DOHH2 (cell line): ENCODE measurements at regions not wholly inside any gene's neighbourhood (a gene's known extent, or its start where the extent isn't known, plus 50 kb on each side); places are given as distances from the start of the nearest gene placed in this dataset.

ENCODE experiments used
- H3F3A ChIP-seq: fragments of 200-600 bp; sonication (generic), shearing (Covaris generic); 2 replicates; pipeline ENCODE4 v1.6.0; 2016; ENCODE audit warnings: antibody characterized with exemption, mild to moderate bottlenecking; ENCODE audit not compliant: control insufficient read depth, insufficient read depth
- H3K27ac ChIP-seq: fragments of 200-600 bp; sonication (generic); 2 replicates; pipeline ENCODE4 v1.5.1; 2014; ENCODE audit warnings: low read depth, mild to moderate bottlenecking, low read length, moderate library complexity
- H3K27me3 ChIP-seq: fragments of 200-600 bp; sonication (generic); 2 replicates; pipeline ENCODE4 v1.6.1; 2014; ENCODE audit warnings: mild to moderate bottlenecking, low read length, mixed read lengths; ENCODE audit not compliant: control insufficient read depth
- H3K36me3 ChIP-seq: fragments of 200-600 bp; sonication (generic); 2 replicates; pipeline ENCODE4 v1.6.1; 2014; ENCODE audit warnings: mild to moderate bottlenecking, low read length, moderate library complexity, mixed read lengths; ENCODE audit not compliant: control insufficient read depth
- H3K4me1 ChIP-seq: fragments of 200-600 bp; sonication (generic); 2 replicates; pipeline ENCODE4 v1.6.1; 2014; ENCODE audit warnings: mild to moderate bottlenecking, low read length, mixed read lengths; ENCODE audit not compliant: control insufficient read depth
- H3K4me2 ChIP-seq: fragments of 200-600 bp; sonication (generic); 2 replicates; pipeline ENCODE4 v1.6.0; 2014; ENCODE audit warnings: mild to moderate bottlenecking, low read length, moderate library complexity
- H3K4me3 ChIP-seq: fragments of 200-600 bp; sonication (generic); 2 replicates; pipeline ENCODE4 v1.5.1; 2014; ENCODE audit warnings: mild to moderate bottlenecking, low read length, mixed read lengths
- H3K79me2 ChIP-seq: fragments of 200-600 bp; sonication (generic); 2 replicates; pipeline ENCODE4 v1.6.1; 2014; ENCODE audit warnings: mild to moderate bottlenecking, low read length, mixed read lengths; ENCODE audit not compliant: control insufficient read depth
- H3K9me2 ChIP-seq: fragments of 200-600 bp; sonication (generic); replicated peaks from 2 replicates; pipeline ENCODE4 v1.6.1; 2014; ENCODE audit warnings: mild to moderate bottlenecking, low read length, mixed read lengths; ENCODE audit not compliant: control insufficient read depth
- H3K9me3 ChIP-seq: fragments of 200-600 bp; sonication (generic); 2 replicates; pipeline ENCODE4 v1.6.1; 2014; ENCODE audit warnings: antibody characterized with exemption, low read length, mixed read lengths; ENCODE audit not compliant: control insufficient read depth, insufficient read depth
- H4K20me1 ChIP-seq: fragments of 200-600 bp; sonication (generic); 2 replicates; pipeline ENCODE4 v1.6.0; 2014; ENCODE audit warnings: low read depth, mild to moderate bottlenecking, antibody characterized with exemption, low read length, moderate library complexity; ENCODE audit not compliant: control insufficient read depth, insufficient read depth
- EZH2phosphoT487 ChIP-seq: fragments of 200-600 bp; sonication (generic); IDR thresholded peaks from 2 replicates; pipeline ENCODE4 v1.6.1; 2017; ENCODE audit warnings: borderline replicate concordance, mild to moderate bottlenecking, antibody characterized with exemption, low read length, moderate library complexity, mixed read lengths
- TF ChIP-seq, protein P1 (sequence below): fragments of 200-600 bp; sonication (generic); IDR thresholded peaks from one replicate; pipeline ENCODE4 v1.5.1; 2014; ENCODE audit warnings: antibody characterized with exemption, mild to moderate bottlenecking, low read depth, low read length; ENCODE audit not compliant: poor library complexity, severe bottlenecking

DNA sequence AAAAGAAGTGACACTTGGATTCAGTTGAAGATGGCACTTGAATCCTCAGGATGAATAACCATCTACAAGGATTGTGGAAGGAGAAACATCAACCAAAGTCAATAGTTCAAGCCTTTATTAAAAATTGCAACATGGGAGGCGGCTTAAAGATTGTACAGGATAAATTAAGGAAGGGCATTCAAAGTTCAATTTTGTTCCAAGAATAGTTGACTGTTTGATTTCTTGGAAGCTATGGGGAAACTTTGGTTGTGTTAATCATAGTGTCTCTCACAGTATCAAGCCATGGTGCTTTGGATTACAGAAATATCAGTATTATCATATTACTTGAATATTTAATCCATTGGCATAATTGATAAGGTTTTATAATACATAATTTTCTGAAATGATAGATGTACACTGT, 1844.3 kb downstream of the MAT2B start:
- no peak overlapping the region for H3K27ac ChIP-seq
- H3K79me2 ChIP-seq, result no peaks in the 10 kb centered on the region
- H3K4me3 ChIP-seq, result no peak overlapping the region
- no peak for TF ChIP-seq EZH2phosphoT487
- TF ChIP-seq, protein P1, sequence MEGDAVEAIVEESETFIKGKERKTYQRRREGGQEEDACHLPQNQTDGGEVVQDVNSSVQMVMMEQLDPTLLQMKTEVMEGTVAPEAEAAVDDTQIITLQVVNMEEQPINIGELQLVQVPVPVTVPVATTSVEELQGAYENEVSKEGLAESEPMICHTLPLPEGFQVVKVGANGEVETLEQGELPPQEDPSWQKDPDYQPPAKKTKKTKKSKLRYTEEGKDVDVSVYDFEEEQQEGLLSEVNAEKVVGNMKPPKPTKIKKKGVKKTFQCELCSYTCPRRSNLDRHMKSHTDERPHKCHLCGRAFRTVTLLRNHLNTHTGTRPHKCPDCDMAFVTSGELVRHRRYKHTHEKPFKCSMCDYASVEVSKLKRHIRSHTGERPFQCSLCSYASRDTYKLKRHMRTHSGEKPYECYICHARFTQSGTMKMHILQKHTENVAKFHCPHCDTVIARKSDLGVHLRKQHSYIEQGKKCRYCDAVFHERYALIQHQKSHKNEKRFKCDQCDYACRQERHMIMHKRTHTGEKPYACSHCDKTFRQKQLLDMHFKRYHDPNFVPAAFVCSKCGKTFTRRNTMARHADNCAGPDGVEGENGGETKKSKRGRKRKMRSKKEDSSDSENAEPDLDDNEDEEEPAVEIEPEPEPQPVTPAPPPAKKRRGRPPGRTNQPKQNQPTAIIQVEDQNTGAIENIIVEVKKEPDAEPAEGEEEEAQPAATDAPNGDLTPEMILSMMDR, result no peak
- H3F3A ChIP-seq, result no peaks in the 10 kb centered on the region
- H3K36me3 ChIP-seq, result no peaks in the 10 kb centered on the region
- H3K4me2 ChIP-seq, result no peak overlapping the region
- no peaks in the 10 kb centered on the region for H3K4me1 ChIP-seq
- no peaks in the 10 kb centered on the region for H3K9me3 ChIP-seq
- H3K27me3 ChIP-seq, result no peaks in the 10 kb centered on the region
- H4K20me1 ChIP-seq, result no peaks in the 10 kb centered on the region
- no peaks in the 10 kb centered on the region for H3K9me2 ChIP-seq

DNA sequence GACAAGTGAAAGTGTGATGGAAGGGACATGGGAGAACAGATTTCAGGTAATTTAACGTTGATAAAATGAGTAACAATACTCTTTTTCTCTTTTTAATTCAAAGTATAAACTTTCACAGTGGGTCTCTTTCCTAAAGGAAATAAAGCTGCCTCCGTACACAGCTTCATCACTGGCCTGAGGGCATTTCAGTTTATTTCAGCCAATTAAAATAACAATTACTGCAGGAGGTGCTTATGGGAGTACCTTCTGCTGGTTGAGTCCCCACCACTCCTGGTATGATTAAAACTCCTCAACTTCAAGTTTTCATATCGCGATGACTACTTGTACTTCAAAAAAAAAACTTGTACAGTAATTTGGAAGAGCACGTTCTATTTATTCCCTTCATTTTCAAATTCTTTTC, 1845.9 kb downstream of the MAT2B start:
- H3K36me3 ChIP-seq, result no peaks in the 10 kb centered on the region
- no peak overlapping the region for H3K27ac ChIP-seq
- TF ChIP-seq, protein P1, result no peak
- TF ChIP-seq EZH2phosphoT487, result no peak
- no peak overlapping the region for H3K4me2 ChIP-seq
- H3F3A ChIP-seq, result no peaks in the 10 kb centered on the region
- H3K4me3 ChIP-seq, result no peak overlapping the region
- no peaks in the 10 kb centered on the region for H3K27me3 ChIP-seq
- H3K9me2 ChIP-seq, result no peaks in the 10 kb centered on the region
- no peaks in the 10 kb centered on the region for H3K9me3 ChIP-seq
- no peaks in the 10 kb centered on the region for H3K79me2 ChIP-seq
- H4K20me1 ChIP-seq, result no peaks in the 10 kb centered on the region
- no peaks in the 10 kb centered on the region for H3K4me1 ChIP-seq

DNA sequence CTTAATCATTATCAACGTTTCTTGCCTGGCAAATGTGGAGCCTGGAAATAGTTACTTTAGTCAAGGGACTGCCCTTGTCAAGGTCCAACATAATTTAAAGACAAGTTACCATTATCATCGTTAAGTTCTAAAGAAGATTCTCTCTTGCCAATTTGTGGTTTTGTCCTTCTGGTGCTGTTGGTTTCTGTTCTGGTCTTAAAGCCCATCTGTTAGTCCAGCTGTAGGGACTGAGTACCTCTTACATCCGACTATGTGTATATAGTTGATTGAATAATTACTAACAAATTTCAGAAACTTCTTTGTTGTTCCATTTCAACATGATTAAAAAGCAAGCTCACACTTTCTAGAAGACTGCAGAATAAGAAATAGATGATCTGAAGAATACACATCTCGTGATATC, 1854.9 kb downstream of the MAT2B start:
- TF ChIP-seq, protein P1, result no peak
- TF ChIP-seq EZH2phosphoT487, result no peak
- Histone ChIP-seq H3K4me2 (no peak overlapping the region), H3K9me3 (no peaks in the 10 kb centered on the region)

More for the DNA sequence above, 1854.9 kb downstream of the MAT2B start:
- Histone ChIP-seq H3K4me1 (no peaks in the 10 kb centered on the region), H3F3A (no peaks in the 10 kb centered on the region), H3K79me2 (no peaks in the 10 kb centered on the region), H3K27ac (no peak overlapping the region), H4K20me1 (no peaks in the 10 kb centered on the region), H3K4me3 (no peak overlapping the region), H3K36me3 (no peaks in the 10 kb centered on the region), H3K27me3 (no peaks in the 10 kb centered on the region), H3K9me2 (no peaks in the 10 kb centered on the region)
